Lower leg skin (tissue), 3 donors: ENCODE measurements at regions not wholly inside any gene's neighbourhood (a gene's known extent, or its start where the extent isn't known, plus 50 kb on each side); places are given as distances from the start of the nearest gene placed in this dataset.

Source experiments
- POLR2A ChIP-seq, 2 donors: fragments of 450-650 bp; IDR thresholded peaks; one replicate each; pipeline ENCODE4 v1.6.1; 2016 to 2017; ENCODE audit warnings: antibody characterized with exemption in 2 of 2, mild to moderate bottlenecking in 1 of 2, moderate library complexity in 1 of 2
- TF ChIP-seq, protein P1 (sequence below), 3 donors: fragments of 450-650 bp; IDR thresholded peaks; one replicate each; pipeline ENCODE4 v1.5.1; 2016; ENCODE audit warnings: antibody characterized with exemption in 3 of 3, mild to moderate bottlenecking in 3 of 3, moderate library complexity in 2 of 3

DNA sequence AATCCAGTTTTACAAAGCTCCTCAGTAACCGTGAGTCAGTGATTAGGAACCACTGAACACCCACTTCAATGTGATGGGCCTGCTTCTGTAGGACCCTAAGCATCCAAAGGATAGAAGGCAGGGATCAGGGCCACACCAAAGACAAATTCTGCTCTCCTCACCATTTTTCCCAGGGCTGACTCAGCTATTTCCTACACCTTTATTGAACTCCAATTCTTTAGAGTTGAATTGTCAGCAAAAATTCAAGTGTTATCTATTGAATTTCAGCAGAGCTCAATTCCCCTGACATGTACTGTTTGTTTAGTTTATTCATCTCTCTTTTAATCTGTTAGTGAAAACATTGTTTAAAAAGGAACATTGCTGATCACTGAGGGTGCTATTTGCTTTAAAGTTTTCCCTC is 457.7 kb upstream of the TMPO start:
- TF ChIP-seq, protein P1, sequence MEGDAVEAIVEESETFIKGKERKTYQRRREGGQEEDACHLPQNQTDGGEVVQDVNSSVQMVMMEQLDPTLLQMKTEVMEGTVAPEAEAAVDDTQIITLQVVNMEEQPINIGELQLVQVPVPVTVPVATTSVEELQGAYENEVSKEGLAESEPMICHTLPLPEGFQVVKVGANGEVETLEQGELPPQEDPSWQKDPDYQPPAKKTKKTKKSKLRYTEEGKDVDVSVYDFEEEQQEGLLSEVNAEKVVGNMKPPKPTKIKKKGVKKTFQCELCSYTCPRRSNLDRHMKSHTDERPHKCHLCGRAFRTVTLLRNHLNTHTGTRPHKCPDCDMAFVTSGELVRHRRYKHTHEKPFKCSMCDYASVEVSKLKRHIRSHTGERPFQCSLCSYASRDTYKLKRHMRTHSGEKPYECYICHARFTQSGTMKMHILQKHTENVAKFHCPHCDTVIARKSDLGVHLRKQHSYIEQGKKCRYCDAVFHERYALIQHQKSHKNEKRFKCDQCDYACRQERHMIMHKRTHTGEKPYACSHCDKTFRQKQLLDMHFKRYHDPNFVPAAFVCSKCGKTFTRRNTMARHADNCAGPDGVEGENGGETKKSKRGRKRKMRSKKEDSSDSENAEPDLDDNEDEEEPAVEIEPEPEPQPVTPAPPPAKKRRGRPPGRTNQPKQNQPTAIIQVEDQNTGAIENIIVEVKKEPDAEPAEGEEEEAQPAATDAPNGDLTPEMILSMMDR (IDR thresholded peaks at IDR 0.05), result no peak
- no peak for TF ChIP-seq POLR2A (IDR thresholded peaks at IDR 0.05)
